AG09309 (cell line): ENCODE measurements at regions not wholly inside any gene's neighbourhood (a gene's known extent, or its start where the extent isn't known, plus 50 kb on each side); places are given as distances from the start of the nearest gene placed in this dataset.

Experiments
- DNase-seq: peaks from one replicate; pipeline ENCODE4 v3.0.0-alpha.2; 2010; ENCODE audit warnings: low read depth
- H3K4me3 ChIP-seq: 2 replicates; pipeline ENCODE4 v1.5.1; 2011; ENCODE audit warnings: mild to moderate bottlenecking, low read depth, low read length, moderate library complexity; ENCODE audit not compliant: control insufficient read depth
- CTCF ChIP-seq: IDR thresholded peaks from 2 replicates; pipeline ENCODE4 v1.5.1; 2011; ENCODE audit warnings: mild to moderate bottlenecking, low read depth, low read length, inconsistent platforms; ENCODE audit not compliant: insufficient read depth, control insufficient read depth; ENCODE audit errors: missing control alignments

GRCh38 chr10:85152911-85153310 lies 824.5 kb downstream of the CCSER2 start:
- DNase-seq: no peak
- no peak for TF ChIP-seq CTCF

GRCh38 chr10:85157206-85157605 lies 828.8 kb downstream of the CCSER2 start:
- DNase-seq: no peak
- H3K4me3 ChIP-seq: no peak overlapping the region
- TF ChIP-seq CTCF: no peak

More at GRCh38 chr10:85152911-85153310, 824.5 kb downstream of the CCSER2 start:
- no peak overlapping the region for H3K4me3 ChIP-seq

- no peak for DNase-seq
- TF ChIP-seq CTCF: no peak
- no peak overlapping the region for H3K4me3 ChIP-seq
Measured at GRCh38 chr10:85168243-85168642, 839.9 kb downstream of the CCSER2 start.

GRCh38 chr10:85170026-85170425 lies 841.6 kb downstream of the CCSER2 start:
- H3K4me3 ChIP-seq: no peak overlapping the region
- TF ChIP-seq CTCF: no peak
- DNase-seq: no peak

- TF ChIP-seq CTCF: no peak
- H3K4me3 ChIP-seq: no peak overlapping the region
- DNase-seq: no peak
Measured at GRCh38 chr10:85175635-85176034, 847.2 kb downstream of the CCSER2 start.

GRCh38 chr10:85177767-85178166 lies 849.4 kb downstream of the CCSER2 start:
- no peak for TF ChIP-seq CTCF

GRCh38 chr10:85187047-85187446 lies 858.7 kb downstream of the CCSER2 start:
- H3K4me3 ChIP-seq: no peak overlapping the region
- no peak for DNase-seq
- no peak for TF ChIP-seq CTCF

More at GRCh38 chr10:85177767-85178166, 849.4 kb downstream of the CCSER2 start:
- H3K4me3 ChIP-seq: no peak overlapping the region
- DNase-seq: no peak
